GM18868 (cell line): ENCODE measurements at regions not wholly inside any gene's neighbourhood (a gene's known extent, or its start where the extent isn't known, plus 50 kb on each side); places are given as distances from the start of the nearest gene placed in this dataset.
"Not testable (repeated sequence)": the region's sequence is repeated elsewhere in the genome, so short reads cannot be mapped to it uniquely, and the experiment has no call there.

Experiments used
- ATAC-seq: cut with Tn5 transposase; IDR thresholded peaks from one replicate; pipeline ENCODE4 v1.9.1; 2021; ENCODE audit warnings: mild to moderate bottlenecking, moderate library complexity; ENCODE audit not compliant: unreplicated experiment

- no peak for ATAC-seq
Observed at GRCh38 chr5:26419987-26420386, 618.4 kb downstream of the CDH9 start.

- ATAC-seq, result no peak
Observed at GRCh38 chr5:26416911-26417310, 621.5 kb downstream of the CDH9 start.

- ATAC-seq, result no peak
Observed at GRCh38 chr5:26415987-26416779, 622.2 kb downstream of the CDH9 start.

- ATAC-seq, result no peak
Observed at GRCh38 chr5:26390608-26391007, 647.8 kb downstream of the CDH9 start.

GRCh38 chr5:26388976-26389375 lies 649.4 kb downstream of the CDH9 start:
- ATAC-seq, result no peak

GRCh38 chr5:26386532-26386931 lies 651.9 kb downstream of the CDH9 start:
- ATAC-seq, result no peak

GRCh38 chr5:26364624-26365023 lies 673.8 kb downstream of the CDH9 start:
- not testable (repeated sequence) for ATAC-seq

- no peak for ATAC-seq
Observed at GRCh38 chr5:26343801-26344325, 694.5 kb downstream of the CDH9 start.

GRCh38 chr5:26339576-26339975 lies 698.8 kb downstream of the CDH9 start:
- ATAC-seq, result peak; percentile 74

GRCh38 chr5:26329562-26330189 lies 708.7 kb downstream of the CDH9 start:
- no peak for ATAC-seq

GRCh38 chr5:26326153-26326759 lies 712.1 kb downstream of the CDH9 start:
- ATAC-seq, result no peak

- ATAC-seq, result not testable (repeated sequence)
Observed at GRCh38 chr5:26325432-26325831, 713.0 kb downstream of the CDH9 start.

GRCh38 chr5:26324273-26324895 lies 714.0 kb downstream of the CDH9 start:
- ATAC-seq, result not testable (repeated sequence)

GRCh38 chr5:26323794-26324193 lies 714.6 kb downstream of the CDH9 start:
- no peak for ATAC-seq

GRCh38 chr5:26321278-26321677 lies 717.1 kb downstream of the CDH9 start:
- no peak for ATAC-seq

- ATAC-seq, result no peak
Observed at GRCh38 chr5:26310415-26310814, 728.0 kb downstream of the CDH9 start.

- no peak for ATAC-seq
Observed at GRCh38 chr5:26295541-26295940, 742.8 kb downstream of the CDH9 start.

GRCh38 chr5:26282190-26282589 lies 756.2 kb downstream of the CDH9 start:
- no peak for ATAC-seq

GRCh38 chr5:26278078-26278477 lies 760.3 kb downstream of the CDH9 start:
- no peak for ATAC-seq

- ATAC-seq, result no peak
Observed at GRCh38 chr5:26259081-26259480, 779.3 kb downstream of the CDH9 start.

GRCh38 chr5:26245321-26245720 lies 793.1 kb downstream of the CDH9 start:
- ATAC-seq, result no peak
